GM19351 (cell line): ENCODE measurements at regions not wholly inside any gene's neighbourhood (a gene's known extent, or its start where the extent isn't known, plus 50 kb on each side); places are given as distances from the start of the nearest gene placed in this dataset.

ENCODE experiments used
- ATAC-seq: cut with Tn5 transposase; IDR thresholded peaks from one replicate; pipeline ENCODE4 v1.9.1; 2021; ENCODE audit warnings: mild to moderate bottlenecking, moderate library complexity; ENCODE audit not compliant: unreplicated experiment

DNA sequence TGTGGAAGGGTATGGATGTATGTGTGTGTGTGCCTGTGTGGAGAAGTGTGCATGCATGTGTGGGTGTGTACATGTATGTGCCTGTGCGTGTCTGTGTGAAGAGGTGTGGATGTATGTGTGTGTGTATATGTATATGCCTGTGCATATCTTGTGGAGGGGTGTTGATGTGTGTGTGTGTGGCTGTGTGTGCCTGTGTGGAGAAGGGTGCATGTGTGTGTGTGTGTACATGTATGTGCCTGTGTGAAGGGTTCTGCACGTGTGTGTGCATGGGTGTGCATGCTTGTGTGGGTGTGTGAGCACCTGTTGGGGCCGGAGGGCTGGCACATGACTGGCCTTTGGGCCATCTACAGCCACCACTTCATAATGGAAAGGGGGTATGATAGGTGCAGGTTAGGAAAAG is 291.4 kb downstream of the IRX2 start:
- ATAC-seq: no peak

DNA sequence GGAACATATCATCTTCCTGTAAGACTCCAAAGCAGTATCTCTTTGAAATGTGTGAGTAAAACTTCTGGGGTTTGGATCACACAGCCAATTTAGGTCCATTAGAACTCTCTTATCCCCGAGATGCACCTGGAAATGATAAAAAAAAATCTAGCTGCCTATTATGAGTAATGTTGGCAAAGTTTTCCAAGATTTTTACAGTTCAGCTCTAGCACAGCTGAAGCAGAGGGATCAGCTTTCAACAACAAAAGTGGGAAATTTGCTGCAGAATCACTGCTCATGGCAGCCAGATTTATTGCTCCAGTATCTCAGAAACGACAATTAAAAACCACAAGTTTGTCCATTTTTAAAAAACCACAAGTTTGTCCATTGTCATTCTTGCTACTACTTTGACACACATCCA is 292.2 kb downstream of the IRX2 start:
- ATAC-seq: no peak

DNA sequence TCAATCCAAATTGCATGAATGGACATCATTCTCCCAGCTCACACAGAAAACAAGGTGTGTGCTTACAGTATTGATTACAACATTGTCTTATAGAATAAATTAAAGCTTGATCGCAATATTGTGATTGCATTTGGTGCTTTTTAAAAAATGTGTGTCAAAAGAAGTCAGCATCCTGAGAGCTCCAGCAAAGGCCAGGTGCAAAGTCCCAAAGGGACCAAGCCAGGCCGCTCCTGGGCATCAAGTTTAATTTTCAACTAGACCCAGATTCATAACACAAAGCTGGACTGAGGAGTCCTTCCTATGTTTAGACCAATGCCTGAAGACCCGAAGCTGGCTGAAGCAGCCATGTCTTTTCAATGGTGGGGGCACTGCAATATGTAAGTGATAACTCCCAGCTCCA is 295.6 kb downstream of the IRX2 start:
- no peak for ATAC-seq

DNA sequence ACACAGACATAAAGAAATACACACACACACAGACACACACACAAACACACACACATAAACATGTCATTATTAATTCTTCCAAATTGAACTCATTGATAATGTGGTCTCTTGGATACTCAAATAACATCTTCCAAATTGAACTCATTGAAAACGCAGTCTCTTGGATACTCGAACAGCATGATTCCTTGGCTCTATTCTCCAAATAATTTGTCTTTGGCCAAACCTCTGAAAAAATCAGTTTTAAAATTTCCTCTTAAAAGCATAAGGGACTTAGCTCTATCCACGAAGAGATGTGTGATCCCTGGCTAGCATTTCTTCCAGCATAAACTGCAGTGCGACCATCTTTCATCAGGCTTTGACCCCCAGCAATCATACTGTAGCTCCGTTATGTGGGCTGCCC is 296.6 kb downstream of the IRX2 start:
- no peak for ATAC-seq

- ATAC-seq: no peak
These were observed 297.7 kb downstream of the IRX2 start for GRCh38 chr5:2453781-2454180.

GRCh38 chr5:2451100-2451499 is 300.4 kb downstream of the IRX2 start:
- no peak for ATAC-seq

- ATAC-seq: no peak
These were observed 308.8 kb downstream of the IRX2 start for GRCh38 chr5:2442496-2443354.

DNA sequence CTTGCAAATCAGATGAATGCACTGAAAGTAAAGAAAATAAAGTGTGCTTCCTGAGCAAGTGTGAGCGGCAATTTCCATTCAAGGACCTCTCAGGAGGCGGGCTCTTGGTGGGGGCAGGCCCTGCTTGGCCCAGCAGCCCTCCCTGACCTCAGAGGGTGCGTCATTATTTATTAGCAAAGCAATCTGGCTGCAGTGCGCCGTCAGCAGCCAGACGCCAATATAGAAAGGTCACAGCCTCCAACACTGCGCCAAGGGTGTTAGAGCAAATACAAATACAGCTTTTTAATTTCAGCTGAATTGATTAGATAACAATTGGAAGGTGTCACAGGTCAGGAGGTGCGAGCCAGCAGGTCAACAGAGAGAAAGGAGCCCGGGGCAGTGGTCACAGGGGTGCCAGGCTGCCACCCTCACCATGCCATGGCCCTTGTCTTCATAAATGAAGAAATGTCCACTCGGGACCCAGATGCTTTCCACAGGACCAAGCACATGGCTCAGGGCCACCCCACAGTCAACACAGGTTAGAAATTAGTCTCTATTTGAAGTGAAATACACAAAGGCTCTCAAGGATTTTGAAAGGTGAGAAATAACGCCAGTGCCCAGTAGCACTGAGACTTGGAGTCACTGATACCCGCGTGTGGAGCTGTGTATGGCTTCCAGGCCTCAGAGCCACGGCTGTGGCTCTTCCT is 309.8 kb downstream of the IRX2 start:
- ATAC-seq: no peak

GRCh38 chr5:2439608-2440007 is 311.9 kb downstream of the IRX2 start:
- ATAC-seq: no peak

- no peak for ATAC-seq
These were observed 318.4 kb downstream of the IRX2 start for GRCh38 chr5:2433086-2433485.

DNA sequence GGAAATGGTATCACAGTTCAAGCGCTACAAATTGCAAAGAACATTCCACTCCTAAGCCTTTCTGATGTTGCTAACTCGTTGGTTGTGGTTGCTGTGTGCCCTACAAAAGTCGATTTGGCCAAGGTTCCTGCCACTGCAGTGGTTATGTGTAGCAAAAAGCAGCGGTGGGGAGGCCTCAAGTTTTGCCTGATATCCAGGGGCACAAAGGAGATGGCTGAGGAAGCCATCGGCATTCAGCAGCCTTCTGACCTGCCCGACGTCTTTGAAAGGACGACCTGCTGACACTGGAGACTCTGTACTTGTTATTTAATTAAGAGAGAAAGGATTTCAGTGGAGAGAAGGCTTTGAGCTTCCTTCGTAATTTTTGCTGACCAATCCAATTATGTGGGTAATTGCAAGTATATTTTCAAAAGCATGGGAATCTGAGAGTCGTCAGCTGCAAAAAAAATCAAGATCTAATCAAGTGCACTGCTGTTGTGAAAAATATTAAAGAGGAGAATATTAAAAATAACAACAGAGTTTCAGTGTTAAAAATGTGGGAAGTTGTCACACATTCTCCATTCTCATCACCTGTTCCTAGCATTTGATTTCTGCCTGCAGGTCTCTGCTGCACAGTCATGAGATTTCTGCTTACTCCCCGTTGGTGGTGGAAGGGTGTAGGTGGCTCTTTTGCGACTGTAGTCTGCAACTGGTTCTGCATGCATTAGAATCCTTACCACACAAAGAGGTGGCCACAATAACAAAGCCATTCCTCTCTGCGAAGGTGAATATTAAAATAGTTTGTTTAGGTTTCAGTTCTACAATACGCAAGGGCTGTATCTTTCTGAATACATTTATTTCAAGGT is 319.2 kb downstream of the IRX2 start:
- no peak for ATAC-seq

DNA sequence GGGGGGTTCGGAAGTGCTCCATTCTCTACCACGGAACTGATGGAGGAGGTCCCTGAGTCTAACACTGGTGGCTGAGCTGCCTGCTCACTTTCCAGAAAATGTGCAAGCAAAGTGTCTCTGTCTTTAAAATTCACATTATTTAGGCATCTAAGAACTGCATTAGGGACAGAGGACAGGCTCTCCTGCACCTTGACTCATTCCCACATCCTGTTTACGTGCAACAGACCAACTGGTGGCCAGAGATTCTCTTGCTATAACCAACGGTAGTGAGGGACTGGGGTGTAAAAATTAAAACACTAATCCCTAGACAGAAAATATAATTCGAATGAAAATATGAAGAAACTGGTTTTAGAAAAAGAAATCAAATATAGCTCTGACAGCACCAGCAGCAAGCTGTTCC is 320.9 kb downstream of the IRX2 start:
- ATAC-seq: no peak

DNA sequence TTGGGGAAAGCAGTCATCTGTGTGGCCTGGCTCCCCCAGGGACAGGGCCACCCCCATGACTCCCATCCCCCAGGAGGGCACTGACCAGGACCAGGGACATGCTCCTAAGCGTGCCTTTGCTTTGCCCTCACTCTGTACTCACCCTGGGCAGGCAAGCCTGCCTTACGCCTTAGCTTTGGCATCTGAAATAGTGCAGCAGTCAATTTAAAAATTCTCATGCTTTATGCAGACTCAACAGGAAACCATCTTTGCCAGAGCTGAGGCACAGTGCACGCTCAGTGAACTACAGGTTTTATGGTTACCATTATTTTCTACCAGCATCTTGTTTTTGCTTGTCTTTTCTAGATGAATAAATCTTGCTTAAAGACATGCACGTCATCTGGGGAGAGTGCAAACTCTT is 323.5 kb downstream of the IRX2 start:
- no peak for ATAC-seq

DNA sequence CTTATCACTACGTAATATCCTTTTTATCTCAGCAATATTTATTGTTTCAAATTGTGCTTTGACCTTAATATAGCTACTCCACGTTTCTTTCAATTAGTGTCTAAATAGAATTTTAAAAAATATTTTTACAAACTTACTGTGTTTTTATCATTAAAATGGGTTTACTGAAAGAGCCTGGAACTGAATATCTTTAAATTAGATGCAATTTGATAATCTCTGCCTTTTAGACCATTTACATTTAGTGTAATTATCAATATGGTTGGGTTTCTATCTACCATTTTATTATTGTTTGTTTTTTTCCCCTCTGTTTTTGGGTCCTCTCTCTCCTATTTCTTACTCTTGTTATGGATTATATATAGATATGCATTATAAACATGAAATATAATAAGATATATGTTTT is 327.8 kb downstream of the IRX2 start:
- ATAC-seq: no peak

DNA sequence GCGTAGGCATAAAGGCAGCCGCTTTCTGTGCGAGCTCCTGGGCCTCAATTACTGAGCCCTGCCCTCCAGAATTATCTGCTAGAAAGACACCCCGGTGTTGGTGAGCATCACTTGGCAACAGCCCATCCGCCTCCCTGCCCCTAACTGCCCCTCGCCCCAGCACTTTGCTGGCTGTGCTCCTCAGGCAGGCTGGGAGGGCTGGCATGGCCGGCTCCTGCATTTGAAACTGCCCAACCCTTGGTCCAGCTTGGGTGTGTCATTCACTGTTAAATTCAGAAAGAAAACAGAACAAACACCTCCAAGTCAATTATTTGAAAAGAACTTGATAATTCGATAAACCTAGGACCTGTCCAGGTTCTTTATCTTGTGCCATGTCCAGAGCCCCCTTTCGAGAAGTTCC is 334.2 kb downstream of the IRX2 start:
- ATAC-seq: no peak

DNA sequence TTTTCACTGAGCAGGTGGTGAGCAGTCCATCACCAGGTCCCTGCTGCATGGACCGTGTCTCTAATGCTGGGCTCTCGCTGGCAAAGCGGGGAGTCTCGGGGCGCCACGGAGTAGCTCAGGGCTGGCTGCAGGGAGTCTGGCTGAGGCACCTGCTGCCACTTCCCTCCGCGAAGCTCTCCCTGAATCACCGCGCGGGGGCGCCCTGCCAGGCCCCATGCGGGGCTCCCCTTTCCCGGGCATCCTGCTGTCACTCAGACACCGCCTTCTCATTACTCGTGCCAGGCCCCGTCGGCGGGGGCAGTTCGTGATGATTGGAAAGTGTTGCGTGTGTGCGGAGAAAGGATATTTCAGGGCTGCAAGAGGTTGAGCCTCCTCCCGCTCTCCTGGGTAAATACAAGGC is 335.8 kb downstream of the IRX2 start:
- no peak for ATAC-seq

- no peak for ATAC-seq
These were observed 341.0 kb downstream of the IRX2 start for GRCh38 chr5:2410451-2410850.

DNA sequence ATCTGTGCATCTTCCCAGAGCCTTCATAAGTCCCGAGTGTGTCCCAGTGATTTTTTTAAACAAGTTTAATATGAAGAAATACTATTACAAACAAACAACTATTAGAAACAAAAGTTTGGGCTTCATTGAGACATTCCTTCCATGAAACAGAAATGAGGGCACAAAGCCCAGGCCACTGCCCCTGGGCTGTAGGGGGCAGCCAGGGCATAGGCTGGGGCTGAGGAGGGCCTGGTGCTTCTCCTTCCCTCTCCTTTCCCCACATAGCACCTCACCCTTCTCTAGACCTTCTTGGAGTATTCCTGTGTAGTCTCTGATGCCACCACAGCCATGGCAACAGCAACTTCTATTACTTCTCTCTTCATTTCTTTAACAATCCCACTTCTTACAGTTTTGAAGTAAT is 348.2 kb downstream of the IRX2 start:
- no peak for ATAC-seq

GRCh38 chr5:2399804-2400203 is 351.7 kb downstream of the IRX2 start:
- no peak for ATAC-seq

GRCh38 chr5:2399096-2399495 is 352.4 kb downstream of the IRX2 start:
- ATAC-seq: no peak

DNA sequence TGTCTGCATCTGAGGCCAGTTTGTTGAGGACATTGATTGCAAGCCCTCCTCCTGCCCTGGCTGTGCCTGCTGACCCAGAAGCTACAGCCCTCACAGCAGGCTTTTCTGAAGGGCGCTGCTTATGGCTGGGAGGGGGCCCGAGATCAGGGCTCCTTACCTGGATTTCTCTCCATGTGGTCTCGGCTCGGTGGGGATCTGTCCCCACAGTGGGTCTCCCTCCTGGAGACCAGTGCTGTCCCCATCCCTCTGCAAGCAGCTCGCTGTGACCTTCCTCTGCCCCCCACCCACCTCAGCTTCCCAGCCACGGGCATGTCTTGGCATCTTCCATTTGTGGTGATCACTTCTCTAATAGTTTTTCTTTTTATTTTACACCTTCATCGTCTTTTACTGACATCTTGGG is 357.9 kb downstream of the IRX2 start:
- no peak for ATAC-seq

- ATAC-seq: no peak
These were observed 359.9 kb downstream of the IRX2 start for GRCh38 chr5:2391566-2391965.
